ENCODE measurements at regions not wholly inside any gene's neighbourhood (a gene's known extent, or its start where the extent isn't known, plus 50 kb on each side); places are given as distances from the start of the nearest gene placed in this dataset.

DNA sequence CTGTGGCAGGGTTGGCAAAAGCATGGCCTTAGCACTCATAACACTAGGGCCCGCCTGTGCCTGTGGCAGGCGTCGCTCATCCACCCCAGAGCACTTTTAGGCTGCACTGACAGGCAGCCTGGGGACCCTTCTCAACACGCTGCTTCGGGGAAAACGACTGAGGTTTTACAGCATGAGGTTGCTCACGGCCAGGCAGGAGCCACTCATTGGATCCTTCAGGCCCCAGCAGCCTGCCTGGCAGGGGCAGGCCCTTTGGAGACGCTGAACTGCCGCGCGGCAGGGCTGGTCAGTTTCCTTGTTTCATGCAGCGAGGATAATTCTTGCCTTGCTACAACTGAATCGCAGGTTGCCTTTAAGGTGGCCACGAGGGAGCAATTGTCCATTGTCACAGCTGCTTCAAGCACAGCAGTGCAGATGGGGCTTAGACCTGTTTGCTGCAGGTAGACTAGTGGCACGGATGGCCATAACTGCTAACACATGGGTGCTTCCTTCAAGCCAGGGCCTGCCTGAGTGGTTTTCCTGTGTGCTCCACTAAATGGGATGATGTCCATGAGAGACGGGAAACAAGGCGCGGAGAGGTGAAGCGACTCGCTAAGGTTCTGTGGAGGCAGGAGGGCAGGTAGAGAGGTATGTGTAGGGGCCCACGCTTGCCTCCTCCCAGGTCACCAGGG lies 49.9 kb upstream of the HS6ST1 start:
- DNase-seq (ENCODE audit: low read depth), result no peak

GRCh38 chr2:128369108-128369555 lies 50.5 kb upstream of the HS6ST1 start:
- DNase-seq (ENCODE audit: low read depth), result no peak

- DNase-seq (ENCODE audit: low read depth), result no peak
These were observed 51.2 kb upstream of the HS6ST1 start for GRCh38 chr2:128369602-128370467.

DNA sequence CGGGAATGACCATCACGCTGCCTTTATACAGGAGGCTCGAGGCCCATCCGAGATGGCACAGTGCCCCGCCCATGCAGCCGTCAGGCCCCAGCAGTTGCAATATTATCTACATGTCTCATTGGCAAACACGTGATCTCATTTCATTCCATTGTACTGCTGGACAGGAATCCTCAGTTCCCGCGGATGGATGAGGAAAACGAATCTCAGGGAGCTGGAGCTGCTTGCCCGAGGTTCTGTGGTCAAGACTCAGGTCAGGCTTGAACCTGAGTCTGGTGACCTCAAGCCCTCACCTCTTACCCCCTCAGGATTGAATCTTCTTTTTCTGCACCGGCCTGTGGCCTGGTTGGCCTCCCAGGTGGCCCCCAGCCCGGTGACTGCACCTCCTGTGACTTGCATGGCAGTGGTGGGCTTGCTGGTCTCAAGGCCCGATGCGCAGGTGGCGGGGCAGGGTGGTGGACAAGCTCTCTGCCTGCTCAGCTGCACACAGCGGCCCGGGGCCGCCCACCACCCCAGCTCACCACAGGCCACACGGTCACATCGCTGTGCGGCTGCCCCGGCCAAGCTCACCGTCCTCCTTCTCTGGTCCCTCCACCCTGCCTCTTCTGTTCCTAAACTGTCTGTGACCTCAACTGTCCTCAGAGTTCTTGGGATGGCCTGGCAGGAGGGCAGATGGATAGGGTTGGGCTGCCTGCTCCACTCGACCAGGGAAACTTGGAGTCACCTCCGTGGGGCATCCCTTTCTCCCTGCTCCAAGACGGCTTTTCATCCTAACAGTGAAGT lies 52.0 kb upstream of the HS6ST1 start:
- no peak for DNase-seq (ENCODE audit: low read depth)

DNA sequence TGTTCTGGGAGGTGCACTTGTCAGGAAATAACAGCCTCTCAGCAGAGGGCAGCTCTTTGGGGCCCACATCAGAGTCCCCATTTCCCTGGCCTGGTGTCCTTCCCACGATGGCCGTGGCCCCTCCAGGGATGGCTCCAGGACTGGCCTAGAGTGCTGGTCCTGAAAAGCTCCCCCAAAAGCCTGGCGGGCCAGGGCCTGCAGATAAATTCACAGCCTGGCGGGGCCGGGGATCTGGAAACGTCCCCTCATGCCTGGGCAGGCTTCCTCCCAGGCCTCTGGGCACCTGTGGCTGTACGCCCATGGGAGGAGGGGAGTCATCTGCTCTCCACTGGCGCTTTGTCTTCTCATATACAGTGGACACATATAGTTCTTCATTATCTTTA lies 52.6 kb upstream of the HS6ST1 start:
- no peak for DNase-seq (ENCODE audit: low read depth)

GRCh38 chr2:128371648-128372345 lies 53.1 kb upstream of the HS6ST1 start:
- DNase-seq (ENCODE audit: low read depth), result no peak

DNA sequence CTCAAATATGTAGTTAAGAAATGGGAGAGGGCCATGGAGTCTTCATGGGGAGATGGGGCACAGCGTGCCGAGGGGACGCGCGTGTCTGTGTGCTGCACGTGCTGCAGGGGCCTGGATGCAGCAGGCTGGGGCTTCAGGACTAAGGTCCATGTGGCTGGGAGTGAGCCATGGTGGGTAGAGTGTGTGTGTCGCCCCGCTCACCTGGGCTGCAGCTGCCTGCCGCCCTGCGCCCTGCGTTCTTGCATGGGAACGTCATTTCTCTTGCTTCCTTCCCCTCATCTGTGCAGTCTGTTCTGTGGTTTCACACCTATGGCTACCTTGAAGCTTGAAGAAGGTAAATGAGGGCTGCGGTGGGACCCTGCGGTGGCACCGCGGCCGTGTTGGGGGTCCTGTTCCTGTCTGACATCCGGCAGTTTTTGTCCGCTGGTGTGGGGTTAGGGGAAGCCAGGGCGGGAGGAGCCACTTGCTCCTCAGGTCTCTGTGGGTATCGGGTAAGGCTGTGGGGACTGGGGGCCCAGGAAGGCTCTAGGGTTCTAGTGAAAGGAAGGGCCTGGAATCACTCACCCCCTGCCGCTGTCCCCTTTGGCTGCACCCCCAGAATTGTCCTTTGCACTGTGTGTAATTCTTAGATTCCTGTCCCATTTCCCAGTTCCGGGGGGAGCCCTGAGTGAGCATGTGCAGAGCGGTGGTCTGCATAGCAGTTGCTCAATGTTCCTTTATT lies 54.1 kb upstream of the HS6ST1 start:
- no peak for DNase-seq (ENCODE audit: low read depth)

DNA sequence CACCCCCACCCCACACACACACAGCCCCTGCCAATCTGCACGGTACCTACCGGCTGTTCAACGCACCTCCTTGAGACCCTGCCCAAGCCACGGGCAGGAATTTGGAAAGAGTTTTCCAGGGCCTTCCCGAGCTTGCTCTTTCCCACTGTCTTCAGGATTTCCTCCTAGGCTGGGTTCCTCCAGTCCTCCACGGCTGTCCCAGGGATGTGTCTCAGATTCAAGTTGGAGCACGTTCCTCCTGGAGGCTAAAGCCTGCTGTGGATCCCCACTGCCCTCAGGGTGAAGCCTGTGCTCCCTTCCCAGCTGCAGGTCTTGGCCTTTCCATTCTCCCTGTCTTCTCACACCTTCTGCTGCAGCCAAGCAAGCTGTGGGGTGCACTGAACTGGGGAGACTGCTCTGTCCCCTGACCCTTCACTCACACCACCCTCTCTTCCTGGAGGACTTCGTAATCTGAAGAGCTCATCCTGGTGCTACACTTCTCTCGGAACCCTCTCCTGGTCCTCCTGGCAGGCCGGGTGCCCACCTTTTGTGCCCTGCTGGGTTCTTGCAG lies 54.9 kb upstream of the HS6ST1 start:
- no peak for DNase-seq (ENCODE audit: low read depth)

GRCh38 chr2:128374001-128374710 lies 55.5 kb upstream of the HS6ST1 start:
- peak; percentile 66 for DNase-seq (ENCODE audit: low read depth)

- DNase-seq (ENCODE audit: low read depth), result no peak
These were observed 56.2 kb upstream of the HS6ST1 start for GRCh38 chr2:128374711-128375413.

GRCh38 chr2:128375454-128375853 lies 56.8 kb upstream of the HS6ST1 start:
- DNase-seq (ENCODE audit: low read depth), result no peak

DNA sequence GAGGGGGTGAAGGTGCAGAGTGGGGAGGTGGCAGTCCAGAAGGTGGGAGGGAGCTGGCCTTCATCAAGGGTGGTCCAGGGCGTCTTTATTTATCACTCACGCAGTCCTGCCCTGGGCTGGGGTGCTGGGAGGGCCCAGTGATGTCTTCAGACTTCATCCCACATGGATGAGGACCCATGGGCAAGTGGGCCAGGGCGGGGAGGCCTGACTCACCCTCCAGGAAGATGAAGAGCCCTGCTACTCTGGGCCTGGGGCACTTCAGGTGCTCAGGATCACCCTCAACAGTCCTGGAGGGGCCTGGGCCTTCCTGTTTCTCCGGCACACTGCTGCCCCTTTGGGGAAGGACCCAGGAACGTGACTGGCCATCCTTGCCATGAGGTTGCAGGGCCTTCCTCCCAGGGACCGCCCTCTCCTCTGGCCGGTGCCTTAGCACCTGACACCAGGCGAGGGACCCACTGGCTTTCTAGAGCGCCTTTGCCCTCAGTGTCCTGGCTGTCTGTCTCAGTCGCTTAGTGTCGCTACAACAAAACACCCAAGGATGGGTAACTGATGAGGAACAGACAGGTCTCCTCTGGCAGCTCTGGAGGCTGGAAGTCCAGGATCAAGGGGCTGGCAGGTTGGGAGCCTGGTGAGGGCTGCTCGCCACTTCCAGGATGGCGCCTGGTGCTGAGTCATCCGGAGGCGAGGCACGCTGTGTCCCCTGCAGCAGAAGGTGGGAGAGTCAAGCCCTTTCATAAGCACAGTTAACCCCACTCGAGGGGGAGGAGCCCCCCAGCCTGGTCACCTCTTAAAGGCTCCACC lies 57.8 kb upstream of the HS6ST1 start:
- DNase-seq (ENCODE audit: low read depth), result no peak

- no peak for DNase-seq (ENCODE audit: low read depth)
These were observed 58.6 kb upstream of the HS6ST1 start for GRCh38 chr2:128377071-128377910.

DNA sequence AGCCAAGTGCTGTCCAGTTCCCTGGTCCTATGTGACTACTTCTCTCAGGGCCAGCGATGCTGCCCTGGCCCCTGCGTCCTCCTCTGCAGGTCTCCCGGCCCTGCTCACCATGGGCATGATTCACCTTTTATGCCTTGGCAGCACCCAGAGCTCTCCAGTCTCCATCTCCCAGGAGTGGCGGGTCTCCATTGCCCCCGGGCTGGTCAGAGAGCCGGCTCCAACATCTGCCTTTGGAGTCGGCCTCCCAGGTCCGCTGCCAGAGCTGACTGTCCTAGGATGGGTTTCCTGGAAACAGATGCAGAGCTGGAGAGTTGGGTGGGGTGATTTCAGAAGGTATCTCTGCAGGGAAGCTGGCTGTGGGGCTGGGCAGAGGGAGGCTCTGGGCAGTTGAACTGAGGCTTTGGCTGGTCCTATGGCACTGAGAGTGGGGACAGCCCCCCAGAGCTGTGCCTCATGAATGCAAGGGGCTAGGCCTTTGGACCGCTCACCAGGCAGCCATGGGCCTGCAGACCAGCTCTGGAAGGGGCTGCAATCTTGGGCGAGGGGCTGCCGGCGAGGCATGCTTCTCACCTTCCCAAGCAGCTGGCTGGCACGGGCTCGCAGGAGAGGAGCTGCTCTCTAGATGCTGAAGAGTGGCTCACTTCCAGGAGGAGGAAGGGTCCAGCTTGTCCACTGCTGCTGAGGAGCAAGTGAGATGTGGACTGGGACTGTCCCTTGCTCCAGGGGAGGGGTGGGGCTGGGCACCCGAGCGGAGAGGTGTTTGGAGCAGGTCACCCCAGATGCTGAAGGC lies 59.8 kb upstream of the HS6ST1 start:
- DNase-seq (ENCODE audit: low read depth), result no peak

DNA sequence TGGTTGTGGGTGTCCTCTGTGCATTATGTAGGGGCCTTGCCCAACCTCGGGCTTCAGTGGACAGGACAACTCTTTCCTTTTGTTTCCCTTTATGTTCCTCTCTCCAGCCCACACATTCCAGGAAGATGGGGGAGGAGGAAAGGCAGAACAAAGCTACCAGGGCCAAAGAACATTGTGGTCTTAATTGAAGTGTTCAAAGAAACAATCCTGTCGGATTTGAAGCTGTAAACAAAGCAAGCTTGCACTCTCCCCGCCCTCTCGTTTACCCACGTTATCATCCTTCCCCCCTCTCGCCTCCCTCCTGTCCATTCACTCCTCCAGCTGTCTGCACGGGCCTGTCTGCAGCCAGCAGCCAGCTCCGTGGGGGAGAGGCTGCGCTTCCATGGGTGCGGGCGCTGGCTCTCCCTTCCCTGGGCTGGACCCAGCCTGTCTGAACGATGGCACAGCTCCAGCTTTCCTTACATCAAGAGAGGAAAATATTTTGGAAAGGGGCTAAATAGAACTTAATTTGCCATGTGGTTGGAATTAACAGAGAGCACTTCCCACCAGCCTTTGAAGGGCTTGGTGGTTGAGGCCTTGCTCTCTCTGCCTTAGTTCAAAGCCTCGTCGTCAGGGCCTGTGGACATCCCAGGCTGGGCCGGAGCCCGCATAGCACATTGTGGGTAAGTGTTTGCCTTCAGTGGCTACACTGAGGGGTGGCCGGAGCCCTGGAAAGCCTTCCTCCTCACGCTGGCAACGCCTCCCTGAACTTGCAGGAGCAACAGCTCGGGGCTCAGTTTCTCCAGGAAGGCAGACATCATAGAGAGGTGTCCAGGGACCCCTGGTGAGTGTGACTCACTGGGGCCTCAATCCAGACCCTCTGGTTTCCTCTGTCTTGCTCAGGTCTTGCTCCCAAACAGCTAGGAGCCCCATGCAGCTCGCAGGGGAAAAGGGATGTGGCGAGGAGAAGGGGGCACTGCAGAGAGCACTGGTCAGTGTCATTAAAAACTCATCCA lies 60.6 kb upstream of the HS6ST1 start:
- DNase-seq (ENCODE audit: low read depth), result peak; percentile 57

All from GM04504 (cell line).